Activated CD4-positive, alpha-beta T cell treated with anti-CD3 and anti-CD28 coated beads, Interleukin-2, amount 50 U/mL, for 24 hours (primary cell): ENCODE measurements at regions not wholly inside any gene's neighbourhood (a gene's known extent, or its start where the extent isn't known, plus 50 kb on each side); places are given as distances from the start of the nearest gene placed in this dataset.
"Not testable (repeated sequence)": the region's sequence is repeated elsewhere in the genome, so short reads cannot be mapped to it uniquely, and the experiment has no call there.

Experiments used
- DNase-seq, 2 donors: peaks; one replicate each; pipeline ENCODE4 v3.0.0-alpha.2; 2020; ENCODE audit warnings: low read depth in 1 of 2, low spot score in 1 of 2

DNA sequence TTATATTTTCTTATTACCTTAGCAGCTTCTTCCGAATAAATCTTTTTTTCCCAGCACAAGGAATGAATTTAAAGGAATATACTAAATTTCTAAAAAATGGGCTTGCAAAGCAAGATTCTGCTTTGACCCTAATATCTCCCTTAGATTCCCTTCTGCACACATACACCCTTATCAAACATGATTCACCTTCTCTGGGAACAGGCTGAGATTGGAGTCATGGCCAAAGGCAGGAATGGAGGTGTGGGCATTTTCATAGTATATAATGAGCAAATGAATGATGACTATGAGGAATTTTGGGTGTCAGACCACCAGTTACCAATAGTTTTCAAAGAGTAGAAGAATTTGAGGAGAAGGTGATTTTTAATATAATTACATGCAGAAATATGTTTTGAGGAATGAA is 231.3 kb upstream of the CDH11 start:
- no peak for DNase-seq

DNA sequence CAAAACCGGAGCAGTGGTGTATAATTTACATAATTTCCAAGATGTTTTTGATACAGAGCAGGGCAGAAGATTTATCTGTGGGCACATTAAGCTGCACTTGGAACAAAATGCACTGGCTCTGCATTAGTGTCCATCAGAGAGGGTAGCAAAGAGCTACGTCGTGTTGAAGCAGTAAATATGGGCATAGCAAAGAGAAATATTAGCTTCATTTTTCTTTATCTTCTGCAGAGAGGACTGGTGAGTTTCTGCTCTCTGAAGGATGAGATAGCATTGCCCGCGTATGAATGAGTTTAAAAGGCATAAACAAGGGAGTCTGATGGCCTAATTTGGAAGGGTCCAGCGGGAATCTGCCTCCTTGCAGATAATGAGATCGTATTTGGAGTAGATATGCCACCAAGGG is 227.8 kb upstream of the CDH11 start:
- DNase-seq, result no peak

DNA sequence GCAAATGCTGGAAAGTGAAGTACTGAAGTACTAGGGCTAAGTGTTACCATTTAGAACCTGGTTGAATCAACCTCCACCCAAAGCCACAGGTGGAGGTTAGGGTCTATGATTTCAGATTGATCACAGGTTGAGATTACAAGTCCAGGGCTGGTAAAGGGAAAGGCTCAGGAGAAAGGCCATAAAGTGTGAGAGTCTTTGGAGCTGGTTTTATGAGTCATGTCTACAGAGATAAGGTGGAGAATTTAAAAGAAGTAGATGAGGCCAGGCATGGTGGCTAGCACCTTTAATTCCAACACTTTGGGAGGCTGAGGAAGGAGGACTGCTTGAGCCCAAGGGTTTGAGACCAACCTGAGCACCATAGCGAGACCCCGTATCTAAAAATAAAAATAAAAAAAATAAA is 221.7 kb upstream of the CDH11 start:
- DNase-seq, result no peak

DNA sequence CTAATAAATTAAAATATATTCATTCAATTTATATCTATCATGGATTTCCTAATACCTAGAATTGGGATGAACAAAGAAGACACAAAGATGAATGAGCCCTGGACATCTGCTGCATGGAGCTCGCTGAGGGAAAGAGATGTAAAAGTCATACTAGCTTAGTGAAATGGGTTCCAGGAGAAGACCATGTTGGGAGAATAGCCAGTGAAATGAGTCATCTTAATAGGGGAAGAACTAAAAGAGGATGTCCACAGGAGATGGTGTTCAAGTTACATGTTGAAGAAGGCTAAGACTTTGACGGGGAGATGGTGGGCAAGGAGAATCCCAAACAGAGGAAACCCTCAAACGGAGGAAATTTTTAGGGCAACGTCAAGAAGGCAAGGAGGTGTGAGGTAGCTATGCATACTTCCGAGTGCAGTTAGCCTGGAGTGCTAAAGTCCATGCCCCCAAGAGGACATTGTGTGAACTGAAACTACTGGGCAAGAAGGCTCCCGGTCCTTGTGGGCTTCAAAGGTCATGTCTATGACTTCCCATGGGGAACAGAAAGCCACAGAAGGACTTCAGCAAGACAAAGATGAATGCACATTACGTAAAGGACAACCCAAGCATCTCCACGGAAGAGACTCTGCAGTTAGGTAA is 220.5 kb upstream of the CDH11 start:
- DNase-seq, result no peak

DNA sequence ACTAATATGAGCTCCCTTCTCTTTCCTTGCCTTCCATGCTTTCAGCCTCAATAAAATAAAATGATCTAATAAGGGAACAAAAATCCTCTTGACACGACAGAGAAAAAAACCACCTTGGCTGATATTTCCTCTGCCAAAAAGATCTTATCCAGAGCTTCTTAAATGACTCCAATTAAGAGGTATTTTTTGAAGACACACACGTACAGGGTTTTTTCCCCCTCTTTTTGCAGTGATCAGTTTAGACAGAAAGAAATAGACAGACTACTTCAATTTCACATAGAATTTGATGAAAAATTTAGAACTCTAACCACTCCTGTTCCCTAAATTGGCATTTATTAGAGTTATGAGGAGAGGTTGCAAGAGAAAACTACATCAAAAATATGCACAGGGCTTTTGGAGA is 217.2 kb upstream of the CDH11 start:
- DNase-seq, result no peak

DNA sequence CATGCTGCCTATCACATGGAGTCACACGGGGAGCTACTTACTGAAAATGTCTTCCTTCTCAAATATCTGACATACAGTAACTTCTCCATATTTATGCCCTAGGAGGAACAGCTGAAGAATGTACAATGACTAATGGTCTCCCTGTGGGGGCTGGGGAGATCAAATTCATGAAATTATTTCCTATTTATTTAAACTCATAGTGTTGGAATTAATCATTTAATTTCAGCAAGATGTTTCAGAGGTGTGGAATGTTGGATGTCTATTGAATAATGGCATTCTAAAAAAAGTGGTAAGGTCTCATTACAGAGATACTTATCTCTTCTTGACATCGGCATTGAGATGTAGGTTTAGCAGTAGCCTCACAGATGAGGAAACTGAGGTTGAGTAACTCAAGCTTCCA is 214.3 kb upstream of the CDH11 start:
- no peak for DNase-seq

DNA sequence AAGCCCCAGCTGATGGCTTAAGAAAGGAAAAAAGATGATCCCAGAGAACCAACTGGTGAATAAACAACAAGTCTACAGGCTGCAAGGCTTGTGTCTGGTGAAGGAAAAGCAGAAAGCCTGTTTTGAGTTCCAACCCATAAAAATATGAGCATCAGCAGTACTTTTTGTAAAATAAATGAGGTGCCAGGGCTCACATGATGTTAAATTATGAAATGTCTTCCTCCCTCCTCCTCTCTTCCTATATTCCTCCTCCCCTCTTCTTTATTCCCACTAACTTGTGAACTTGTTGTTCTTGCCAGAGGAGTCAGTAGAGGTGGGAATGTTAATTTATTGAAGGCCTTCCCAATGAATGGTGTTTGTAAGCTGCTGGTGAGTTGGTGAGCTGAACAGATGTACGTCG is 212.2 kb upstream of the CDH11 start:
- DNase-seq, result no peak

DNA sequence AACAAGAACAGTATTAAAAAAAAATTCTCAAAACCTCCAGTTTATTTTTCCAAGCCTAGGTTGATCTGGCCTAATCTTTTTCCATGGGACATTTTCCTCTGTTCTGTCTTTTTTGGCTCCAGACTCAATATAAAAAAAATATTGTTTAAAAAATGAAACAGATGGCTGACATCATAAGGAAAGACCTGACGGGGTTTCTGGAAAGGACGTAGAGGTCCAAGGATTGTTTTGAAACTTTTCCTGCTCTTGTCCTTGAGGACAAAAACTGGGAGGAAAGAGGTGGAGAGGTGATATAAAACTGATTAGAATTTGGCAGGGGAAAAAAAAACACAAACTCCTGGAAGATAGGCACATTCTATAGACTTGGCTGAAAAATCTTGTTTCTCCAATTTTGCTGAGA is 211.4 kb upstream of the CDH11 start:
- DNase-seq, result no peak

DNA sequence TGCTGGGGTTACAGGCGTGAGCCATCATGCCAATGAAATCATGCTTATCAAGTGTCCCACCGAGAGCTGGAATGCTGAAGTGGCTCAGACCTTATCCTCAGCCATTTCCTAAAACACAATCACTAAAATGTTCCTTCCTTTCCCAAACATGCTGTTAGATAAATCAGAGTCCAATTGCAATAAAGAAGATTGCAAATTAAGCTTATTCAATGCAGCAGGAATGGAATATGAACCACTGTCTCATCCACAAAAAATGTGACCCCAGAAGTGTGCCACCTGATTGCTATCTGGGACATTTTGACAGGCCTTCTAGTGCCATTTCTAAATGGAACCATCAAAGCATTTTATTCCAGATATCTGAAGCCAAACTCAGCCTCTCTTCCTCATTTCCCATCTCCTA is 205.5 kb upstream of the CDH11 start:
- DNase-seq, result no peak

DNA sequence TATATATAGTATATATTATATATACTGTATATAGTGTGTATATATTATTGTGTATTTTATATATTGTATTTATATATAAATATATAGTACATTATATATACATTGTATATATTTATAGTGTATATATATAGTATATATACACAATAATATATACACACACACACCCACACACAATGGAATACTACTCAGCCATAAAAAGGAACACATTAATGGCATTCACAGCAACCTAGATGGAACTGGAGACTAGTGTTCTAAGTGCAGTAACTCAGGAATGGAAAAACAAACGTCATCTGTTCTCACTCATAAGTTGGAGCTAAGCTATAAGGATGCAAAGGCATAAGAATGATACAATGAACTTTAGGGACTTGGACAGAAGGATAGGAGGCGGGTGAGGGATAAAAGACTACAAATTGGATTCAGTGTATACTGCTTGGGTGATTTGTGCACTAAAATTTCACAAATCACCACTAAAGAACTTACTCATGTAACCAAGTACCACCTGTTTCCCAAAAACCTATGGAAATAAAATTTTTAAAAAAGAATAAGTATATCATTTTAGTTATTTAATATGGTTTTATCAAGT is 201.9 kb upstream of the CDH11 start:
- DNase-seq, result no peak

DNA sequence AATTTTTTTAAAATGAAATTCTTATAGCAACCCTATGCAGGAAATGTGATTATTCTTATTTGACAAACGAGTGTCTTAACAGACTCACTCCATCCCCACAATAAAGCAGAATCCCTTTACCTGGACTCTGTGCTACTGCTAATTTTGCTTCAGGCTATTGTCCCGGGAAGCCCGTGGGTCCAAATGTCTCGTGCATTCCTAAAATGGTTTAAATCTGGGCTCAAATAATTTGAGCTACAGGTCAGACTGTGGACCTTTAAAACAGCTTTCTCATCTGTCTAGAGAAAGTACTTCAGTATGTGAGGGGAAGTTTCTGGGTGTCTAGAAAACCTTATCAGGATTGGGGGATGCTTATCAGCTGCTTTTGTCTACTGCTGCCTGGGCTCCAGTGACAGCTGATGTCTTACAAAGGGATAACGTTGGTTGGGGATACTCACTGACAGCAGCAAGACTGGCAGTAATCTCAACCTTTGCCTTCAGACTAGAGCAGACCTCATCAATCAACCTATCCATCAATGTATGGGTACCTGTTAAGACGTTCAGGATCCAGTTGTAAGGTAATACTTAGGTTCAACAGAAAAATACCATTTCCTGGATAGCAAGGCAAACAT is 197.9 kb upstream of the CDH11 start:
- DNase-seq, result no peak

DNA sequence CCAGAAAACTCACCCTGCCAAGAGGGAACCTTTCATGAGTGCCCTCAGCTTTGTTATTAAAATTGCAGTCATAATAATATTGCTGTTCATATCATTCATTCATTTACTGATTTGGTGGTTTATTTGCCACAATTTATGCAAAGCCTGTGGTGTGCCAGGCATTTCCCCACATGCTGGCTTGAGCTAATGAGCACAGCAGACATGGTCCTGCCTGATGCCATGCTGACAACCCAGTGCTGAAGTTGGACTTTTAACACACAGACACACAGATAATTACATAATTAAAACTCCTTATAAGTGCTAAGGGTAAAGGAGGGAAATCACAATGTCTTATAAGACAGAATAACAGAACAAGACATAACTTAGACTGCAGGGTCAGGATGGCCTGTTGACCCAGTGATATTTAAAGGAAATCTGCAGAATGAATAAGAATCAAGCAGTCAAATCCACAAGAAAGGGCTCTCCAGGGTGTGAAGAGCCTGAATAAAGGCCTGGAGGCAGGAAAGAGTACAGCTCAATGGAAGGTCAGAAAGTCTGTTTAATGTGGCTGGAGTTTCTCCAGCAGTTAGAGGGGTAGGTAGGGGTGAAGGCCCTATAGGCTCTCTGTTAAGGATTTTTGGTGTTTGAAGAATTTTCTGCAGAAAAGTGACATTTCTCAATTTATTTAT is 196.9 kb upstream of the CDH11 start:
- no peak for DNase-seq

DNA sequence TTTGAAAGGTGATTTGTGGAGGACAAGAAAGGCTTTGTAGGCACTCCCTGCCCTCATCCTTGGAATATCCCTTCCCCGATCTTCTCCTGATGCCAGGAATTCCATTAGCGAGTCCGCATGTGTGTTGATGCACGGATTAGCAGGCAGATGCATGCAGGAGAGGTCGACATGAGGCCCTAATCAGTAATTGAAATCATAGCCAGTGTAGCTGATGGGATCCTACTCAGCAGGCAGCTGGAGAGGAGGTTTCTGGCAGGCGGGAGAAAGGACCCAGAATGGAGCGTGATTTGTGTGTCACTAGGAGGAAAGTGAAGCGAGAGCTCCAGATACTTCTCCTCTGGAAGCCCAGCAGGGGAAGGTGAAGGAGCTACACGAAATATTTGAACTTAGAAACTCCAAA is 196.3 kb upstream of the CDH11 start:
- DNase-seq, result no peak

DNA sequence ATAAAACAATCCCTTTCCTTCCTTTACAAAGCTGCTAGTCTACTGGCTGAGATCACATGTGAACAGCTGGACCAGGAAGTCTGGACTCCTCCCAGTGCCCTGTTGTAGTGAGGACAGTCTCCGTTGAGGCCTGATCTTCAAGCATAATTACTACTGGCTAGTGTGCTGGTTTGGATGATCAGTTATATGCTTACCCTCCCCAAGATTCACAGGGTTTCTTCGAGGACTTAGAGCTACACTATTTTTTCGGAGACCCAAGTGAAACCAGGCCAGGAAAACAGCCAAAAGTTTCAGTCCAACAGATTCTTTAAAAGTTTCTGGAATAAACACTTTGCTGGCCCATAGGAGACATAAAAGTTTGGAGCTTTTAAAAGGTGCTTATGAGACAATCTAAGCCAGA is 194.9 kb upstream of the CDH11 start:
- no peak for DNase-seq

DNA sequence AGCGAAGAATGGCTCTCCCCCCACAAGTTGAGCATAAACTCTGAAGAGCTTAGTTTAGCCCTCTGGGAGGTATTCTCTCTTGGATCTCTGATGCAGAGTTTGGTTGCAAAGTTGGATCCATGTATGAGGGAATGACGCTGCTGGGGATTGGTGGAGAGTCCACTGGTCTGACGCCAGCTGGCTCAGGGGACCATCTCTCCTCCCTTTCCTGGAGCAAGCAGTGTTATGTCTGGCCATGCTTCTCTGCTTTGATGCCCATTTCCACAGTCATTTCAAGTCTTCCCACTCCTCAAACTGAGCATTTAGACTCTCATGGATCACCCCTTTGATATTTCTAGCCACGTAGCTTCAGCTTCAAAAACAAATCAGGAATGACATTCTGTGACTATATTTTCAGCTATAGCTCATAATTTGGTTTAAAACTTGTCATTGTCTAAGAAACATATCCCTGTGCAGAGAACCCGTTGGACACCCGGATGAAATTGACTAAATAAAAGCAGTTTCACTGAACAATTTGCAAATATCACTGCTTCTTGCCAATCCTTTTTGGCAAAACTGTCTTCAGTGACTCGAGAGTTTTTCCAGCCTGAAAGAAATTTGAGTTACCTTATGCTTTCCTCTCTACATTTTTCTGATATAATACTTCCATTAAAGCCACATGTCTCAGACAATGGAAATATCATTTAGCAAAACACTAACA is 193.4 kb upstream of the CDH11 start:
- no peak for DNase-seq

DNA sequence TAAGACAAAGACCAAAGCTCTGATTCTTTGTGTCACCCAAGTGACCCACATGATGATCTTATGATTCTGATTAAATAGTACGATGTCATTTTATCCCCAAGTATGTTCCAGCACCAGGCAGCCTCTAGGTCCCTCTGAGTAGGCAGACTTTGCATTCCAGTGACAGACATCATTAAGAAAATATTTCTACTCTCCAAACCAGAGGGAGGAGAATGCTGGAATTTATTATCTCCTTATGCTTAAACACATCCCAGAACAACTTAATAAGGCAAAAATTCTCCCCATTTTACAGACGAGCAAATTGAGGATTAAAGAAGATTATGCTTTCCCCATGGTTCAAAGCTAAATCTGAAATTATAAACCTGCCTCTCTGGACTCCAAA is 192.8 kb upstream of the CDH11 start:
- no peak for DNase-seq

DNA sequence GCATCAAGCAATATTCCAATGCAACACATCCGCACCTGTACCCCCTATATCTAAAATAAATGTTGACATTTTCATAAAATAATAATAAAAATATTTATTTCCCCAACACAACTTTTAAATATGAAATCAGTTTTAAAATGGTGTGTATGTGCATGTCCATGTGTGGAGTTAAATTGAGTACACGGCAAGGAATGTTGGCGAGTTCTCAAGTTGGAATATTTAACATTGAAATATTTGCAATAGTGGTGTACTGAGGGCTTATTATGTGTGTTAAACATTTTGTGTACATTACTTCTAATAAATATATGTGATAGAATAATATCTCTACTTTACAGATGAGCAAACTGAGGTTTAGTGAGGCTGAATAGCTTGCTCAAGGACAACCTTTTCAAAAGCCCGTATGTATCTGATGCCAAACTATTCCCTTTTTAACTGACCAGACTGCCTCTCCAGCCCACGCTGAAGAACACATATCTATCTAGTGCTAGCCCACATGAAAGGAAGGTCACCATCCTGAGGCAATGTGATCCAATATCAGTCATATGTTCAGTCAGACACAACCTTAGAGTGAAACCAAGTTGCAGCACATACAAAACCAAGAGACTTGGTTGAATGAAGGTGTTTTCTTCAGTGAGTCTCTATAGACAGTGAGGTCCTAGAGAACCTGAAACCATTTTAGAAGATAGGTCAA is 192.2 kb upstream of the CDH11 start:
- DNase-seq, result no peak

DNA sequence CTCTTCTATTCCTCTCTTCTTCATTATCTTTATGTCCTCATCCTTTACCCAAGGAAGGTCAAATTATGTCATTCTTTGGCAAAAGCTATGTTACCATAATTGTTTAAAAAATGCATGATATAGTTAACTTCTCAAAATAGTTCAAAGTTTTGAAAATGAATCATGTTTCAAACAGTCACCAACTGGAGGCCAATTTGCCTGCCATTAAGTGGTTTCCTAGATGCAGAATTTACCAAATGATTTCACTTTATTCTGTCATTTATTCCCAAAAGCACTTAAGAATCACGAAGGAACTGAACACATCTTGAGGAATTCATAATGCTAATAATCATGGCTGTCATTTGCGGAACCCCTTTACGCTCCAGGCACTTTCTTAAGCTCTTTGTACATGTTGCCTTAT is 190.9 kb upstream of the CDH11 start:
- DNase-seq, result no peak

DNA sequence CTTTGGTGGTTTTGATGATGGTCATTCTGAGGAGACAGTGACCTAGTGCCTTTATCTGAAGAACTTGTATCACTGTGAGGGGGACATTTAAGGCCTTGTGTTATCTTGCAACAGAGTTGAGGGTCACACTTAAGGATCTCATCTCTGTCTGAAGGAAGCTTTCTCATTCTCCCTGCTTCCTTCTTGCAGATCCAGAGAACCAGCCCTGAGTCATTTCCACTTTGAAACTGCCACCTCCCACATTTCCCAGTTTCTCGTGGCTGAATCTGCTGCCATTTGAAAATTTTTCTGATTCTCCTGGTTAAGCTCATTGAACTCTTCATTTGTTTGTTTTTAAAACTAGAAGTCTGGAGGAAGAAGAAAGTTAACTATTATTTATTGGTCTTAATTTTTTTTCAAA is 190.2 kb upstream of the CDH11 start:
- DNase-seq, result no peak

DNA sequence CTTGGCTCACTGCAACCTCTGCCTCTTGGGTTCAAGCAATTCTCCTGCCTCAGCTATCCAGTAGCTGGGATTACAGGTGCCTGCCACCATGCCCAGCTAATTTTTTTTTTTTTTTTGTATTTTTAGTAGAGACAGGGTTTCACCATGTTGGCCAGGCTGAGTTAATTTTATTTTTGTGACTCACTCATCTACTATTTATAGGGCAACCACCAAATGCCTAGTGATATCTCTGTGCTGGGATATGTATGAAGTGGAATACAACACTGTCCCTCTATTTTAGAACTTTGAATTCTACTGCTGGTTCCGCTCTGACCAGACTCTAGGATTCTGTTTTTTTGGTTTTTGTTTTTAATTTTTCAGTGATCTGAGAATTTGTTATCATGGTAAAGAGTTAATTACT is 188.6 kb upstream of the CDH11 start:
- not testable (repeated sequence) for DNase-seq

DNA sequence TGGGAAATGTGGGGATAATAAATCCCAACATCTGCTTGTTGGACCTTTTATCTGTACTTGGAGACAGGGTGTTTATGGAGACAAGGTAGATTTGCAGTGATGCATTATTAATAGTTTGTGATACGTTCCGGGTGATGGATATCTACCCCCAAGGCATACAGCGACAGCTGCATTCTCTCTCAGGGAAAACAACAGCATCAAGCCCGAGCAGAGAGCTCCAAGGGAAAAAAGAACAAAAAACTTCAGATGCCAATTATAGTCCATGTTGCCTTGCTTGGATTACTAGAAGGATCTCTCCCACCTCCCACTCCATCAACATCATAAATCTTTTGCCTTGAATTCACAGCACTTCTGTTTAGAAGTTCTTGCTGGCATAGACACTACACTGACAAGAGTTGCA is 187.5 kb upstream of the CDH11 start:
- DNase-seq, result no peak
